Fibroblast of lung (primary cell): ENCODE measurements at regions not wholly inside any gene's neighbourhood (a gene's known extent, or its start where the extent isn't known, plus 50 kb on each side); places are given as distances from the start of the nearest gene placed in this dataset.
A peak's percentile ranks its signal among the peaks of the same experiment; 100 is the strongest.

Experiments used
- DNase-seq, 2 donors: peaks; one replicate each; pipeline versions ENCODE4 v3.0.0 to v3.0.0-alpha.2; 2010; ENCODE audit warnings: low read depth in 2 of 2
- H2AFZ ChIP-seq: 2 replicates; pipeline ENCODE4 v1.5.1; 2012; ENCODE audit warnings: low read length, control low read depth, inconsistent platforms
- H3K27ac ChIP-seq: 2 replicates; pipeline ENCODE4 v1.5.1; 2011; ENCODE audit warnings: low read length, control low read depth; ENCODE audit not compliant: insufficient read depth
- H3K27me3 ChIP-seq: 2 replicates; pipeline ENCODE4 v1.5.1; 2011; ENCODE audit warnings: mild to moderate bottlenecking, low read length; ENCODE audit not compliant: control insufficient read depth, insufficient read depth
- H3K36me3 ChIP-seq: 2 replicates; pipeline ENCODE4 v1.5.1; 2011; ENCODE audit warnings: low read length; ENCODE audit not compliant: control insufficient read depth, insufficient read depth
- H3K4me1 ChIP-seq: 2 replicates; pipeline ENCODE4 v1.5.1; 2011; ENCODE audit warnings: low read length; ENCODE audit not compliant: control insufficient read depth, insufficient read depth; ENCODE audit errors: extremely low read depth
- H3K4me2 ChIP-seq: 2 replicates; pipeline ENCODE4 v1.5.1; 2011; ENCODE audit warnings: low read length, control low read depth; ENCODE audit not compliant: insufficient read depth; ENCODE audit errors: extremely low read depth
- H3K4me3 ChIP-seq, 4 experiments: fragments of 200-600 bp in 1 of 4; sonication (generic) in 1 of 4; replicated peaks in 1 of 4; 2 replicates each; pipeline ENCODE4 v1.5.1; 2011 to 2016; ENCODE audit warnings: low read length in 4 of 4, low read depth in 3 of 4, mild to moderate bottlenecking in 3 of 4, control low read depth in 2 of 4, inconsistent platforms in 1 of 4, mixed read lengths in 1 of 4; ENCODE audit not compliant: insufficient read depth in 1 of 4; ENCODE audit errors: control extremely low read depth in 1 of 4
- H3K79me2 ChIP-seq: 2 replicates; pipeline ENCODE4 v1.5.1; 2012; ENCODE audit warnings: mild to moderate bottlenecking, low read length, inconsistent platforms; ENCODE audit not compliant: control insufficient read depth, insufficient read depth
- H3K9ac ChIP-seq: 2 replicates; pipeline ENCODE4 v1.5.1; 2011; ENCODE audit warnings: mild to moderate bottlenecking, low read length, control low read depth; ENCODE audit not compliant: insufficient read depth
- H3K9me3 ChIP-seq: 2 replicates; pipeline ENCODE4 v1.5.1; 2012; ENCODE audit warnings: low read depth, low read length; ENCODE audit not compliant: control insufficient read depth, insufficient read depth
- H4K20me1 ChIP-seq: 2 replicates; pipeline ENCODE4 v1.5.1; 2011; ENCODE audit warnings: low read length; ENCODE audit not compliant: control insufficient read depth, insufficient read depth; ENCODE audit errors: extremely low read depth
- CTCF ChIP-seq, 2 donors: IDR thresholded peaks in 1 of 2; conservative IDR thresholded peaks in 1 of 2; 1 replicate in 1 of 2; 2 replicates in 1 of 2; pipeline ENCODE4 v1.5.1; 2011 to 2012; ENCODE audit warnings: low read length in 2 of 2, control low read depth in 1 of 2, inconsistent platforms in 1 of 2, low read depth in 1 of 2, mild to moderate bottlenecking in 1 of 2
- EZH2 ChIP-seq: IDR thresholded peaks from 2 replicates; pipeline ENCODE4 v1.5.1; 2012; ENCODE audit warnings: low read length, control low read depth, mild to moderate bottlenecking; ENCODE audit errors: missing control alignments

- H3K27ac ChIP-seq: no peak overlapping the region
- peaks cover 80% of the 10 kb centered on the region for H3K79me2 ChIP-seq
- H3K36me3 ChIP-seq: no peaks in the 10 kb centered on the region
- no peak for TF ChIP-seq CTCF (conservative IDR thresholded peaks at IDR 0.05 in 1 of 2, IDR thresholded peaks at IDR 0.05 in 1 of 2; ENCODE audit: low read depth in 1 of 2, low read length in 2 of 2)
- no peak overlapping the region for H3K9ac ChIP-seq
- DNase-seq: no peak
- no peaks in the 10 kb centered on the region for H4K20me1 ChIP-seq
- H3K4me1 ChIP-seq: peaks cover 10% of the 10 kb centered on the region
- H3K27me3 ChIP-seq: no peaks in the 10 kb centered on the region
- no peak overlapping the region for H3K4me3 ChIP-seq
- no peak overlapping the region for H2AFZ ChIP-seq
- H3K9me3 ChIP-seq: no peaks in the 10 kb centered on the region
- no peak overlapping the region for H3K4me2 ChIP-seq
Observed at GRCh38 chr6:56736804-56737203, 94.1 kb upstream of the DST start.

- Histone ChIP-seq H3K4me2 (no peak overlapping the region), H3K79me2 (peaks cover 68% of the 10 kb centered on the region), H3K4me1 (peaks cover 17% of the 10 kb centered on the region), H4K20me1 (no peaks in the 10 kb centered on the region), H2AFZ (no peak overlapping the region), H3K27ac (no peak overlapping the region), H3K27me3 (no peaks in the 10 kb centered on the region), H3K9ac (no peak overlapping the region), H3K36me3 (no peaks in the 10 kb centered on the region), H3K9me3 (no peaks in the 10 kb centered on the region), H3K4me3 (no peak overlapping the region)
- no peak for DNase-seq
- TF ChIP-seq CTCF (conservative IDR thresholded peaks at IDR 0.05 in 1 of 2, IDR thresholded peaks at IDR 0.05 in 1 of 2; ENCODE audit: low read depth in 1 of 2, low read length in 2 of 2) (no peak), EZH2 (no peak)
Observed at GRCh38 chr6:56734335-56734734, 91.6 kb upstream of the DST start.

- no peaks in the 10 kb centered on the region for H3K9me3 ChIP-seq
- H2AFZ ChIP-seq: no peak overlapping the region
- H3K79me2 ChIP-seq: peaks cover 68% of the 10 kb centered on the region
- peaks cover 19% of the 10 kb centered on the region for H3K4me1 ChIP-seq
- no peak overlapping the region for H3K4me2 ChIP-seq
- no peaks in the 10 kb centered on the region for H3K27me3 ChIP-seq
- no peaks in the 10 kb centered on the region for H3K36me3 ChIP-seq
- TF ChIP-seq CTCF (conservative IDR thresholded peaks at IDR 0.05 in 1 of 2, IDR thresholded peaks at IDR 0.05 in 1 of 2; ENCODE audit: low read depth in 1 of 2, low read length in 2 of 2) (no peak), EZH2 (no peak)
- DNase-seq: no peak
- H3K4me3 ChIP-seq: no peak overlapping the region
- H3K9ac ChIP-seq: no peak overlapping the region
- H4K20me1 ChIP-seq: no peaks in the 10 kb centered on the region
- H3K27ac ChIP-seq: peak overlapping the region; percentile 23
Observed at GRCh38 chr6:56733211-56733697, 90.6 kb upstream of the DST start.
